MM.1S (cell line): ENCODE measurements at regions not wholly inside any gene's neighbourhood (a gene's known extent, or its start where the extent isn't known, plus 50 kb on each side); places are given as distances from the start of the nearest gene placed in this dataset.

Experiments
- DNase-seq: peaks from one replicate; pipeline ENCODE4 v3.0.0-alpha.2; 2015
- H2AFZ ChIP-seq: fragments of 300-600 bp; sonication (generic); 2 replicates; pipeline ENCODE4 v1.6.0; 2016; ENCODE audit warnings: antibody characterized with exemption, low read length
- H3F3A ChIP-seq: fragments of 300-600 bp; sonication (generic); 2 replicates; pipeline ENCODE4 v1.6.1; 2016; ENCODE audit warnings: mild to moderate bottlenecking, antibody characterized with exemption, low read length, moderate library complexity, mixed read lengths; ENCODE audit not compliant: insufficient read depth
- H3K27ac ChIP-seq: fragments of 300-600 bp; sonication (generic); 2 replicates; pipeline ENCODE4 v1.5.1; 2016; ENCODE audit warnings: mild to moderate bottlenecking, low read length
- H3K27me3 ChIP-seq: fragments of 300-600 bp; sonication (generic); replicated peaks from 2 replicates; pipeline ENCODE4 v1.6.0; 2016; ENCODE audit warnings: low read length; ENCODE audit not compliant: insufficient read depth
- H3K36me3 ChIP-seq: fragments of 300-600 bp; sonication (generic); replicated peaks from 2 replicates; pipeline ENCODE4 v1.6.1; 2016; ENCODE audit warnings: mild to moderate bottlenecking, low read length, mixed read lengths; ENCODE audit not compliant: insufficient read depth
- H3K4me1 ChIP-seq: fragments of 300-600 bp; sonication (generic); 2 replicates; pipeline ENCODE4 v1.6.1; 2016; ENCODE audit warnings: low read length, mixed read lengths
- H3K4me2 ChIP-seq: fragments of 300-600 bp; sonication (generic); 2 replicates; pipeline ENCODE4 v1.6.0; 2016; ENCODE audit warnings: low read depth, low read length
- H3K4me3 ChIP-seq: fragments of 300-600 bp; sonication (generic); 2 replicates; pipeline ENCODE4 v1.5.1; 2016; ENCODE audit warnings: low read length, mixed read lengths
- H3K79me2 ChIP-seq: fragments of 300-600 bp; sonication (generic); 2 replicates; pipeline ENCODE4 v1.6.1; 2016; ENCODE audit warnings: mixed run types, low read length, mixed read lengths
- H3K9ac ChIP-seq: fragments of 300-600 bp; sonication (generic); 2 replicates; pipeline ENCODE4 v1.6.1; 2016; ENCODE audit warnings: low read length, mixed read lengths
- H3K9me2 ChIP-seq: fragments of 300-600 bp; sonication (generic); replicated peaks from 2 replicates; pipeline ENCODE4 v1.6.1; 2016; ENCODE audit warnings: mild to moderate bottlenecking, low read length, mixed read lengths; ENCODE audit not compliant: insufficient read depth
- H3K9me3 ChIP-seq: fragments of 300-600 bp; sonication (generic); replicated peaks from 2 replicates; pipeline ENCODE4 v1.6.1; 2016; ENCODE audit warnings: mild to moderate bottlenecking, low read length, mixed read lengths; ENCODE audit not compliant: insufficient read depth
- H4K20me1 ChIP-seq: fragments of 300-600 bp; sonication (generic); 2 replicates; pipeline ENCODE4 v1.6.1; 2016; ENCODE audit warnings: mild to moderate bottlenecking, low read length, moderate library complexity, mixed read lengths; ENCODE audit not compliant: insufficient read depth
- EZH2 ChIP-seq: fragments of 300-600 bp; sonication (generic); optimal IDR thresholded peaks from 2 replicates; pipeline ENCODE3; 2017; ENCODE audit warnings: low read depth, mild to moderate bottlenecking, antibody characterized with exemption, low read length, mixed read lengths
- EZH2phosphoT487 ChIP-seq: fragments of 300-600 bp; sonication (generic); IDR thresholded peaks from 2 replicates; pipeline ENCODE4 v1.6.1; 2018; ENCODE audit warnings: antibody characterized with exemption, low read length
- TF ChIP-seq, protein P1 (sequence below): fragments of 300-600 bp; sonication (generic); IDR thresholded peaks from 2 replicates; pipeline ENCODE4 v1.5.1; 2016; ENCODE audit warnings: antibody characterized with exemption, low read length, mixed read lengths

DNA sequence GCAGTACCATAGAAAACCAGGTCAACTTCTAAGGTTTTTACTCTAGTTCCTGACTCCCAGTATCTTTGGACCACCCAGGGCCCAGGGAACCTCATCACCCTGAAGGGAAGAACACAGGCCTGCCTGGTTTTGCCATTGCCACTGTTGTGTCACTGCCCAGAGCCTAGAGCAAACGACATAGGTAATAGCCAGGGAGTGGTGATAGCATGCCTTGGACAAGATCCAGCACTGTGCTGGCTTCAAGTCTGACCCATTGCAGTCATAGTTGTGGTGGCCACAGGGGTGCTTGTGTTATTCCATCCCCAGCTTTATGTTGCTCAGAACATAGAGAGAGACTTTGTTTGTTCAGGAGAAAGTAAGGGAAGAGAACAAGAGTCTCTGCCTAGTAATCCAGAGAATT is 2310.2 kb downstream of the LRRC4C start:
- H3K36me3 ChIP-seq = no peaks in the 10 kb centered on the region
- H4K20me1 ChIP-seq = no peaks in the 10 kb centered on the region
- H3K27ac ChIP-seq = no peak overlapping the region
- no peak overlapping the region for H3K9ac ChIP-seq
- no peak overlapping the region for H3K4me3 ChIP-seq
- H3K9me3 ChIP-seq = no peaks in the 10 kb centered on the region
- no peaks in the 10 kb centered on the region for H3K9me2 ChIP-seq
- H3F3A ChIP-seq = no peaks in the 10 kb centered on the region
- no peak for DNase-seq
- no peak overlapping the region for H2AFZ ChIP-seq
- no peak for TF ChIP-seq EZH2
- TF ChIP-seq, protein P1, sequence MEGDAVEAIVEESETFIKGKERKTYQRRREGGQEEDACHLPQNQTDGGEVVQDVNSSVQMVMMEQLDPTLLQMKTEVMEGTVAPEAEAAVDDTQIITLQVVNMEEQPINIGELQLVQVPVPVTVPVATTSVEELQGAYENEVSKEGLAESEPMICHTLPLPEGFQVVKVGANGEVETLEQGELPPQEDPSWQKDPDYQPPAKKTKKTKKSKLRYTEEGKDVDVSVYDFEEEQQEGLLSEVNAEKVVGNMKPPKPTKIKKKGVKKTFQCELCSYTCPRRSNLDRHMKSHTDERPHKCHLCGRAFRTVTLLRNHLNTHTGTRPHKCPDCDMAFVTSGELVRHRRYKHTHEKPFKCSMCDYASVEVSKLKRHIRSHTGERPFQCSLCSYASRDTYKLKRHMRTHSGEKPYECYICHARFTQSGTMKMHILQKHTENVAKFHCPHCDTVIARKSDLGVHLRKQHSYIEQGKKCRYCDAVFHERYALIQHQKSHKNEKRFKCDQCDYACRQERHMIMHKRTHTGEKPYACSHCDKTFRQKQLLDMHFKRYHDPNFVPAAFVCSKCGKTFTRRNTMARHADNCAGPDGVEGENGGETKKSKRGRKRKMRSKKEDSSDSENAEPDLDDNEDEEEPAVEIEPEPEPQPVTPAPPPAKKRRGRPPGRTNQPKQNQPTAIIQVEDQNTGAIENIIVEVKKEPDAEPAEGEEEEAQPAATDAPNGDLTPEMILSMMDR = no peak
- no peak for TF ChIP-seq EZH2phosphoT487
- no peak overlapping the region for H3K4me2 ChIP-seq
- H3K4me1 ChIP-seq = no peaks in the 10 kb centered on the region
- no peaks in the 10 kb centered on the region for H3K27me3 ChIP-seq
- H3K79me2 ChIP-seq = no peaks in the 10 kb centered on the region

GRCh38 chr11:39145346-39145745 is 2314.1 kb downstream of the LRRC4C start:
- TF ChIP-seq, protein P1 = no peak
- TF ChIP-seq EZH2phosphoT487 (no peak), EZH2 (no peak)
- Histone ChIP-seq H3K79me2 (no peaks in the 10 kb centered on the region), H4K20me1 (no peaks in the 10 kb centered on the region), H3K9me3 (no peaks in the 10 kb centered on the region), H3K36me3 (no peaks in the 10 kb centered on the region), H3K9ac (no peak overlapping the region), H3K9me2 (no peaks in the 10 kb centered on the region), H3K4me1 (no peaks in the 10 kb centered on the region), H3K27ac (no peak overlapping the region), H3K4me3 (no peak overlapping the region), H3K4me2 (no peak overlapping the region), H3F3A (no peaks in the 10 kb centered on the region), H2AFZ (no peak overlapping the region), H3K27me3 (no peaks in the 10 kb centered on the region)
- no peak for DNase-seq

GRCh38 chr11:39144351-39145130 is 2314.9 kb downstream of the LRRC4C start:
- Histone ChIP-seq H3K4me2 (no peak overlapping the region), H3K9me3 (no peaks in the 10 kb centered on the region), H3K27ac (no peak overlapping the region), H3K9me2 (no peaks in the 10 kb centered on the region), H2AFZ (no peak overlapping the region), H3K27me3 (no peaks in the 10 kb centered on the region), H3K4me3 (no peak overlapping the region), H3F3A (no peaks in the 10 kb centered on the region), H3K4me1 (no peaks in the 10 kb centered on the region), H3K36me3 (no peaks in the 10 kb centered on the region), H3K9ac (no peak overlapping the region), H4K20me1 (no peaks in the 10 kb centered on the region), H3K79me2 (no peaks in the 10 kb centered on the region)
- no peak for DNase-seq
- TF ChIP-seq, protein P1 = no peak
- TF ChIP-seq EZH2phosphoT487 (no peak), EZH2 (no peak)
